D721Med (cell line): ENCODE measurements at regions not wholly inside any gene's neighbourhood (a gene's known extent, or its start where the extent isn't known, plus 50 kb on each side); places are given as distances from the start of the nearest gene placed in this dataset.

Experiments
- DNase-seq: peaks from one replicate; pipeline ENCODE4 v3.0.0; 2011; ENCODE audit warnings: low spot score; ENCODE audit not compliant: insufficient read length
- FAIRE-seq: peaks from 2 replicates; lab custom pipeline; 2011; peaks lifted over from hg19 to GRCh38; lab: Jason Lieb, UNC
- TF ChIP-seq, protein P1 (sequence below): IDR thresholded peaks from 2 replicates; pipeline ENCODE4 v1.5.1; 2012; ENCODE audit warnings: mild to moderate bottlenecking, control low read depth; ENCODE audit not compliant: insufficient read depth; ENCODE audit errors: missing control alignments

DNA sequence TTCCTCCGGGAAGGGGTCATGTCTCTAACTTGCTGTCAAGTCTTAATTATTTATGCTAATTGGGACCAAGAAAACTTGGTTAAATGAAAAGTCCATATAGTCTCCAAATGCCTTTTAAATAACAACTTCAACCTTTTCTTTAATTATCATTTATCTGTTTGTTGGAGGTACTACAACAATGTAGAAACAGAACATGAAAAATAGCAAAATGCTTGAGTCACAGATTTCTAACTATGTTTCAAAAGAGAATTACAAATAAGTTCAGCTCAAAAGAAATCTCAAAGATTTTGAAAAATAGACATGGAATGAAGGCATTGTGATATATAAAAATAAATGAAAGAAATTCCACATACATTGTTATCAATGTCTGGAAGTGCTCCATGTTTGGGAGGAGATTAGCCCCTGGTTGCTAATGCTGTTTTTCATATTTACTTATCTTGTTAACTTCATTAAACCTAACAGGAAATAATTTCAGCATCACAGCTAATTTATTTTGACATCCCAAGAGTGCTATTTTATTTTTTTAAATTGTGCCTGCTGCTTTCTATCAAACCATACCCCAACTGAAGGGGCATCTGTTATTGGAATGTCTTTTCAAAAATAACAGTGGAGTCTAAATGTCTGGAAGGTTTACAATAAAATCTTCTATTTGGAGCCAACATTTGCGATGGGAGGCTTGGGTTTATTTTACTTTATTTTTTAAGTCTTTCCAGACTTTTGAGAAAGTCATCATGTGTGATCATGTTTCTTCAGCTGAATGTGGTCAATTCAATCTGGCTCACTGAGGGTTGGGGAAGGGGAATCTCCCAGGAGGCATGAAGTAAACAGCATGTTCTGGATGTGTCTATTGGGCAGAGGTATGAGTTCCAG lies 53.1 kb upstream of the ANKRD55 start:
- DNase-seq (no peak), FAIRE-seq (no peak)
- TF ChIP-seq, protein P1, sequence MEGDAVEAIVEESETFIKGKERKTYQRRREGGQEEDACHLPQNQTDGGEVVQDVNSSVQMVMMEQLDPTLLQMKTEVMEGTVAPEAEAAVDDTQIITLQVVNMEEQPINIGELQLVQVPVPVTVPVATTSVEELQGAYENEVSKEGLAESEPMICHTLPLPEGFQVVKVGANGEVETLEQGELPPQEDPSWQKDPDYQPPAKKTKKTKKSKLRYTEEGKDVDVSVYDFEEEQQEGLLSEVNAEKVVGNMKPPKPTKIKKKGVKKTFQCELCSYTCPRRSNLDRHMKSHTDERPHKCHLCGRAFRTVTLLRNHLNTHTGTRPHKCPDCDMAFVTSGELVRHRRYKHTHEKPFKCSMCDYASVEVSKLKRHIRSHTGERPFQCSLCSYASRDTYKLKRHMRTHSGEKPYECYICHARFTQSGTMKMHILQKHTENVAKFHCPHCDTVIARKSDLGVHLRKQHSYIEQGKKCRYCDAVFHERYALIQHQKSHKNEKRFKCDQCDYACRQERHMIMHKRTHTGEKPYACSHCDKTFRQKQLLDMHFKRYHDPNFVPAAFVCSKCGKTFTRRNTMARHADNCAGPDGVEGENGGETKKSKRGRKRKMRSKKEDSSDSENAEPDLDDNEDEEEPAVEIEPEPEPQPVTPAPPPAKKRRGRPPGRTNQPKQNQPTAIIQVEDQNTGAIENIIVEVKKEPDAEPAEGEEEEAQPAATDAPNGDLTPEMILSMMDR: no peak

DNA sequence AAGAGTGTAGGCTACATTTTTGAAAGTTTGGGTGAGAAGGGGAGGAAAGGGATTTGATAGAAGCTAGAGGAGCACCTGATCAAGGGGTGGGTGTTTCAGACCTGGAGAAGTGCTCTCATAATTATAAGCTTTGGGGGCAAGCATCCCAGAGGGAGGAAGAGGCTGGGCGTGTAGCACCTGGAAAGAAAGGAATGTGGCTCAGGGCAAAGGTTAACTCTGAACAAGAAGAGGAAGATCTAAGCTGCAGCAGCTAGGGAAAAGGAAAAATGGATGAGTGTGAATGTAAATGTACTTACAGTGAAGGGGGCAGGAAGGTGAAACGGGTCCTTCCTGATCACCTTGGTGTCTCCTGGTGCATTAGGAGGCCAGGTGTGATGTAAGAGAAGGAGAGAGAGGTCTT lies 49.8 kb upstream of the ANKRD55 start:
- TF ChIP-seq, protein P1: no peak
- FAIRE-seq (no peak), DNase-seq (no peak)
